Cardiac muscle cell (in vitro differentiated cells and primary cell): ENCODE measurements at regions not wholly inside any gene's neighbourhood (a gene's known extent, or its start where the extent isn't known, plus 50 kb on each side); places are given as distances from the start of the nearest gene placed in this dataset.
A peak's percentile ranks its signal among the peaks of the same experiment; 100 is the strongest.

Experiments
- DNase-seq, 2 donors: peaks; one replicate each; pipeline versions ENCODE4 v3.0.0 to v3.0.0-alpha.2; 2010 to 2017; ENCODE audit warnings: low read depth in 1 of 2, low spot score in 1 of 2
- H3K27ac ChIP-seq: fragments of 200-600 bp; sonication (generic); 2 replicates; pipeline ENCODE4 v1.5.1; 2016
- H3K27me3 ChIP-seq: fragments of 200-600 bp; sonication (generic); 2 replicates; pipeline ENCODE4 v1.6.0; 2016; ENCODE audit warnings: control low read depth
- H3K36me3 ChIP-seq: fragments of 200-600 bp; sonication (generic); 2 replicates; pipeline ENCODE4 v1.5.1; 2016; ENCODE audit warnings: control low read depth
- H3K4me1 ChIP-seq: fragments of 200-600 bp; sonication (generic); 2 replicates; pipeline ENCODE4 v1.8.1; 2017; ENCODE audit warnings: low read depth, mild to moderate bottlenecking, mixed run types
- H3K4me3 ChIP-seq: fragments of 200-600 bp; sonication (generic); 2 replicates; pipeline ENCODE4 v1.5.1; 2016; ENCODE audit warnings: mild to moderate bottlenecking
- H3K9me3 ChIP-seq: fragments of 200-600 bp; sonication (generic); 2 replicates; pipeline ENCODE4 v1.5.1; 2017; ENCODE audit warnings: low read depth, mild to moderate bottlenecking, control low read depth
- CTCF ChIP-seq: IDR thresholded peaks from 2 replicates; pipeline ENCODE4 v1.5.1; 2012; ENCODE audit warnings: low read depth, mild to moderate bottlenecking, low read length

- Histone ChIP-seq H3K27ac (no peak overlapping the region), H3K36me3 (no peaks in the 10 kb centered on the region), H3K9me3 (no peaks in the 10 kb centered on the region), H3K4me3 (no peak overlapping the region), H3K27me3 (peaks cover 3% of the 10 kb centered on the region), H3K4me1 (no peaks in the 10 kb centered on the region)
- DNase-seq: peak in 1 of 2 donors; percentile 42
- TF ChIP-seq CTCF: no peak
Measured at GRCh38 chr10:16119445-16119844, 259.1 kb upstream of the MINDY3 start.

DNA sequence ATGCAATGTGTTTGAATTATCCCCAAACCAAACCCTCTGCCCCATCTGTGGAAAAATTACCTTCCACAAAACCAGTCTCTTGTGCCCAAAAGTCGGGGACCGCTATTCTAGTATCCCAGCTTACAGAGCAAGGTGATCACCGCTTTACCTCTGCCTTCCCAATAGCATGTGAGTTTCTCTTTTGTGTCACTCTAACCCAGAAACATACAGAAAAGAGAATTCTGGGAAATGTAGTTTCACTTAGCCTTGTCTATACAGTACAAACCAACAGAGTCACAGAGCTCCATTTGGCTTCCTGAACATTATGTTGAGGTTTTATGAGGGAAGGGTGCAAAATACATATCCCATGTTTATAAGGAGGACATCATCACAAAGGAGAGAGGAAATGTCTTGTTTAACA is 260.3 kb upstream of the MINDY3 start:
- TF ChIP-seq CTCF: no peak
- Histone ChIP-seq H3K27me3 (peaks cover 3% of the 10 kb centered on the region), H3K36me3 (no peaks in the 10 kb centered on the region), H3K9me3 (no peaks in the 10 kb centered on the region), H3K4me3 (no peak overlapping the region), H3K27ac (no peak overlapping the region), H3K4me1 (no peaks in the 10 kb centered on the region)
- no peak for DNase-seq

DNA sequence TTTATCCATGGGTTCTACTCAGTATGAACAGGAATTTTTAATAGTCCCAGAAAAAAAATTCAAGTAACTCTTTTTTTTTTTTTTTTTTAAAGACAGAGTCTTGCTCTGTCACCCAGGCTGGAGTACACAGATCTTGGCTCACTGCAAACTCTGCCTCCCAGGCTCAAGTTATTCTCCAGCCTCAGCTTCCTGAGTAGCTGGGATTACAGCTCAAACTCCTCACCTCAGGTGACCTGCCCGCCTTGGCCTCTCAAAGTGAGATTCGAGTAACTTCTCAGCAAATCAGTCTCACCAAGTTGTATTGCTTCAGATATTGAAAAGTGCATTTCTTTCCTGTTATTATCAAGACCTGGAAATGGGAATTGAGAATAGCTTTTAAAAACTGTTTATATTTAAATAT is 281.2 kb upstream of the MINDY3 start:
- no peak overlapping the region for H3K4me3 ChIP-seq
- no peak overlapping the region for H3K27ac ChIP-seq
- DNase-seq: no peak
- no peaks in the 10 kb centered on the region for H3K27me3 ChIP-seq
- H3K36me3 ChIP-seq: no peaks in the 10 kb centered on the region
- no peak for TF ChIP-seq CTCF
- H3K9me3 ChIP-seq: no peaks in the 10 kb centered on the region
- no peaks in the 10 kb centered on the region for H3K4me1 ChIP-seq

DNA sequence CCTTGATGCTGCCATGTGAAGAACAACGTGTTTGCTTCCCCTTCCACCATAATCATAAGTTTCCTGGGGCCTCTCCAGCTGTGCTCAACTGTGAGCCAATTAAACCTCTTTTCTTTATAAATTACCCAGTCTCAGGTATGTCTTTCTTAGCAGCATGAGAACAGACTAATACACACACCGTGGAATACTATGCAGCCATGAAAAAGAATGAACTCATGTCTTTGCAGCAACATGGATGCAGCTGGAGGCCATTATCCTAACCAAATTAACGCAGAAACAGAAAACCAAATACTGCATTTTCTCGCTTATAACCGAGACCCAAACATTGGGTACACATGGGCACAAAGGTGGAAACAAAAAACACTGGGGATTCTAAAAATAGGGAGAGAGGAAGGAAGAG is 286.7 kb upstream of the MINDY3 start:
- no peak for TF ChIP-seq CTCF
- no peak overlapping the region for H3K4me3 ChIP-seq
- no peaks in the 10 kb centered on the region for H3K27me3 ChIP-seq
- H3K27ac ChIP-seq: no peak overlapping the region
- H3K9me3 ChIP-seq: no peaks in the 10 kb centered on the region
- no peak for DNase-seq
- no peaks in the 10 kb centered on the region for H3K36me3 ChIP-seq
- H3K4me1 ChIP-seq: no peaks in the 10 kb centered on the region

- peaks cover 35% of the 10 kb centered on the region for H3K4me1 ChIP-seq
- no peaks in the 10 kb centered on the region for H3K9me3 ChIP-seq
Measured at GRCh38 chr10:16155834-16156233, 281.0 kb upstream of the PTER start.

More at GRCh38 chr10:16155834-16156233, 281.0 kb upstream of the PTER start:
- H3K27me3 ChIP-seq: no peaks in the 10 kb centered on the region
- H3K36me3 ChIP-seq: no peaks in the 10 kb centered on the region
- no peak overlapping the region for H3K27ac ChIP-seq
- no peak for DNase-seq
- H3K4me3 ChIP-seq: no peak overlapping the region
- TF ChIP-seq CTCF: no peak
